ENCODE measurements at regions not wholly inside any gene's neighbourhood (a gene's known extent, or its start where the extent isn't known, plus 50 kb on each side); places are given as distances from the start of the nearest gene placed in this dataset.

DNA sequence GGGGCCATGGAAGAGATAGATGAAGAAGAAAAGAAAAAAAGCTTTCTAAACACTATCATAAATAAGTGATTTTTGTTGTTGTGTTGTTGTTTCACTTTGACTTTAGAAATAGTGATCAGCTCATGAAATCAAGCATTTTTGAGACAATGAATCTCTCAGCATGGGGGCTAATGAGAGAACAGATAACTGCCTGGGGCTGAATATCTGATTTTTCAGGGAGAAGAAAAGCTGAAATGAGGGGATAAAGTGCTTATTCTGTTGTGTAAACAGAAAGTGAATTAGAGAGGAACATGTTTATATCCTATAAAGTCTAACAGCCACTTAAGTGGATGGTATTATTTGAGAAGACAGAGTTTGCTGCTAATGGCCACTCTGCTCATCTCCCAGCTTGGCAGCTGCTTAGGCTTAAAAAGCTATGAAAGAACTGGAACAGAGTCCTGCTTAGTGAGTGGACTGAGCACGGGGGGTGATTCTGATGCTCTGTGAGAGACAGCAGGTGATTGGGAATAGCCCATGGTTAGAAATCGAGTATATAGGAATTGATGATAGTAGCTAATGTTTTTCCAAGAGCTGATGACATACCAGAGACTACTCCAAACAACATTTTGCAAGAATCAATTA is 646.1 kb upstream of the TMEM132C start:
- H3K23me2 ChIP-seq (ENCODE audit: low read depth, low read length) = no peaks in the 10 kb centered on the region
- no peak overlapping the region for H2BK12ac ChIP-seq (ENCODE audit: low read depth, low read length)
- 63% methylated on average over 2 of the region's 2 CpGs; no CpG with 5 or more reads in 1 of the 2 experiments for WGBS, 2 experiments (ENCODE audit: extremely low coverage in 1 of 2, insufficient coverage in 1 of 2, insufficient read length in 1 of 2, insufficient replicate concordance in 2 of 2, low coverage in 1 of 2, low lambda C conversion rate in 2 of 2, missing lambda C conversion rate in 1 of 2)
- POLR2A ChIA-PET (ENCODE audit: partially characterized antibody) = interaction anchor here (1.2 to 1.6 kb wide), 2 partner anchors 13 to 26 kb away, joined by 3 to 6 read pairs; no protein-coding TSS in a partner anchor
- H3K4ac ChIP-seq (replicated peaks; ENCODE audit: insufficient read length, low read depth, low read length) = no peak overlapping the region
- no peak overlapping the region for H2AK5ac ChIP-seq (ENCODE audit: low read depth, low read length)
- H2BK5ac ChIP-seq (ENCODE audit: low read depth, low read length) = no peak overlapping the region
- H3K4me2 ChIP-seq (ENCODE audit: insufficient read depth in 1 of 2, low read depth in 2 of 2, low read length in 2 of 2) = no peak overlapping the region; a peak in 1 of 4 replicates
- H3K79me2 ChIP-seq (ENCODE audit: control insufficient read depth in 1 of 2, insufficient read depth in 2 of 2, low read length in 2 of 2) = no peaks in the 10 kb centered on the region
- no peaks in the 10 kb centered on the region for H4K20me1 ChIP-seq (replicated peaks in 1 of 2; ENCODE audit: control insufficient read depth in 1 of 2, insufficient read depth in 2 of 2, low read length in 2 of 2)
- no peak overlapping the region for H2BK120ac ChIP-seq (replicated peaks; ENCODE audit: low read depth, low read length)
- no peak overlapping the region for H3K4me3 ChIP-seq (ENCODE audit: extremely low read depth in 1 of 4, insufficient read depth in 2 of 4, low read depth in 3 of 4, low read length in 4 of 4)
- no peak overlapping the region for H3K14ac ChIP-seq (ENCODE audit: insufficient read length)
- H3K36me3 ChIP-seq (ENCODE audit: control insufficient read depth in 2 of 4, insufficient read depth in 4 of 4, low read length in 3 of 4) = no peaks in the 10 kb centered on the region
- no peak overlapping the region for H3K27ac ChIP-seq (ENCODE audit: low read depth, low read length)
- FAIRE-seq (no peak), DNase-seq (ENCODE audit: low read depth in 1 of 2, low spot score in 2 of 2) (no peak)
- H4K8ac ChIP-seq (ENCODE audit: extremely low read depth, insufficient read depth, low read length) = no peak overlapping the region
- no peak overlapping the region for H2AFZ ChIP-seq (ENCODE audit: low read length)
- H2BK20ac ChIP-seq (ENCODE audit: low read length) = no peak overlapping the region
- no peak overlapping the region for H4K5ac ChIP-seq (ENCODE audit: insufficient read length, low read depth, low read length)
- H3K79me1 ChIP-seq (ENCODE audit: low read depth, low read length) = no peaks in the 10 kb centered on the region
- no peak overlapping the region for H3K56ac ChIP-seq (replicated peaks; ENCODE audit: insufficient read length, low read depth, low read length)
- H2BK15ac ChIP-seq (ENCODE audit: low read length) = no peak overlapping the region
- no peak overlapping the region for H3K9ac ChIP-seq (replicated peaks in 1 of 4; ENCODE audit: extremely low read depth in 1 of 4, low read depth in 3 of 4, low read length in 3 of 4)
- H3K4me1 ChIP-seq (replicated peaks in 1 of 4; ENCODE audit: control insufficient read depth in 3 of 4, insufficient read depth in 4 of 4, low read length in 3 of 4) = peaks cover 6 to 11% (median 10%) of the 10 kb centered on the region in 4 experiments
- no peak overlapping the region for H3K23ac ChIP-seq (ENCODE audit: insufficient read length)
- no peak overlapping the region for H4K91ac ChIP-seq (replicated peaks; ENCODE audit: insufficient read length, low read length)
- no peaks in the 10 kb centered on the region for H3K27me3 ChIP-seq (replicated peaks in 1 of 4; ENCODE audit: control insufficient read depth in 3 of 4, extremely low read depth in 1 of 4, insufficient read depth in 3 of 4, low read length in 3 of 4)
- H3K9me3 ChIP-seq (ENCODE audit: insufficient read depth in 2 of 2, low read depth in 1 of 2, low read length in 1 of 2) = no peaks in the 10 kb centered on the region
- H3K18ac ChIP-seq (ENCODE audit: extremely low read depth, low read length) = no peak overlapping the region
- CTCF ChIA-PET (ENCODE audit: partially characterized antibody) = interaction anchor here (0.6 to 1.6 kb wide), 8 partner anchors 11 to 273 kb away, joined by 3 to 5 read pairs (median 3); no protein-coding TSS in a partner anchor
- TF ChIP-seq JUN (IDR thresholded peaks at IDR 0.05; ENCODE audit: low read depth, low read length) (no peak), CBX8 (IDR thresholded peaks at IDR 0.05; ENCODE audit: borderline replicate concordance, low read depth, low read length) (no peak), KDM1A (IDR thresholded peaks at IDR 0.05; ENCODE audit: borderline replicate concordance, low read length) (no peak), SIN3A (conservative IDR thresholded peaks at IDR 0.05 in 1 of 2, IDR thresholded peaks at IDR 0.05 in 1 of 2; ENCODE audit: low read depth in 1 of 2, low read length in 2 of 2) (no peak), NANOG (IDR thresholded peaks at IDR 0.05; ENCODE audit: insufficient read depth, low read depth, low read length, poor library complexity, severe bottlenecking) (no peak), CREB1 (IDR thresholded peaks at IDR 0.05) (no peak), FOSL1 (IDR thresholded peaks at IDR 0.05; ENCODE audit: insufficient read depth, low read depth, low read length) (no peak), SAP30 (IDR thresholded peaks at IDR 0.05; ENCODE audit: insufficient read depth, insufficient replicate concordance, low read length) (no peak), SIX5 (IDR thresholded peaks at IDR 0.05; ENCODE audit: low read depth, low read length) (no peak), TAF7 (optimal IDR thresholded peaks at IDR 0.05; ENCODE audit: borderline replicate concordance, low read depth, low read length) (no peak), SIRT6 (IDR thresholded peaks at IDR 0.05; ENCODE audit: low read length) (no peak), GTF2F1 (IDR thresholded peaks at IDR 0.05; ENCODE audit: borderline replicate concordance, low read depth, low read length) (no peak)
